Ovary (tissue), 3 donors: ENCODE measurements at regions not wholly inside any gene's neighbourhood (a gene's known extent, or its start where the extent isn't known, plus 50 kb on each side); places are given as distances from the start of the nearest gene placed in this dataset.

Source experiments
- POLR2A ChIP-seq: fragments of 450-650 bp; IDR thresholded peaks from one replicate; pipeline ENCODE4 v1.6.1; 2017; ENCODE audit warnings: antibody characterized with exemption, mild to moderate bottlenecking, moderate library complexity
- TF ChIP-seq, protein P1 (sequence below), 3 donors: fragments of 450-650 bp in 2 of 3; fragments of 200-600 bp in 1 of 3; IDR thresholded peaks; one replicate each; pipeline versions ENCODE4 v1.5.1 to v1.8.0; 2016 to 2022; ENCODE audit warnings: antibody characterized with exemption in 3 of 3, mild to moderate bottlenecking in 1 of 3
- donor health status: DM: no; HTN: no; CAD: no.

GRCh38 chr5:124536333-124536732, 210.1 kb downstream of the ZNF608 start:
- TF ChIP-seq, protein P1, sequence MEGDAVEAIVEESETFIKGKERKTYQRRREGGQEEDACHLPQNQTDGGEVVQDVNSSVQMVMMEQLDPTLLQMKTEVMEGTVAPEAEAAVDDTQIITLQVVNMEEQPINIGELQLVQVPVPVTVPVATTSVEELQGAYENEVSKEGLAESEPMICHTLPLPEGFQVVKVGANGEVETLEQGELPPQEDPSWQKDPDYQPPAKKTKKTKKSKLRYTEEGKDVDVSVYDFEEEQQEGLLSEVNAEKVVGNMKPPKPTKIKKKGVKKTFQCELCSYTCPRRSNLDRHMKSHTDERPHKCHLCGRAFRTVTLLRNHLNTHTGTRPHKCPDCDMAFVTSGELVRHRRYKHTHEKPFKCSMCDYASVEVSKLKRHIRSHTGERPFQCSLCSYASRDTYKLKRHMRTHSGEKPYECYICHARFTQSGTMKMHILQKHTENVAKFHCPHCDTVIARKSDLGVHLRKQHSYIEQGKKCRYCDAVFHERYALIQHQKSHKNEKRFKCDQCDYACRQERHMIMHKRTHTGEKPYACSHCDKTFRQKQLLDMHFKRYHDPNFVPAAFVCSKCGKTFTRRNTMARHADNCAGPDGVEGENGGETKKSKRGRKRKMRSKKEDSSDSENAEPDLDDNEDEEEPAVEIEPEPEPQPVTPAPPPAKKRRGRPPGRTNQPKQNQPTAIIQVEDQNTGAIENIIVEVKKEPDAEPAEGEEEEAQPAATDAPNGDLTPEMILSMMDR (IDR thresholded peaks at IDR 0.05), result no peak
- TF ChIP-seq POLR2A, result no peak
